GM23338 (cell line): ENCODE measurements at regions not wholly inside any gene's neighbourhood (a gene's known extent, or its start where the extent isn't known, plus 50 kb on each side); places are given as distances from the start of the nearest gene placed in this dataset.

Experiments used
- CREB1 ChIP-seq: fragments of 250-450 bp; sonication (Bioruptor Pico); IDR thresholded peaks from 2 replicates; pipeline ENCODE4 v1.5.0; 2020; ENCODE audit warnings: low read depth, mild to moderate bottlenecking, moderate library complexity
- CTCF ChIP-seq, 2 experiments: fragments of 200-600 bp in 1 of 2; sonication (generic) in 1 of 2; conservative IDR thresholded peaks; 2 replicates each; pipeline versions ENCODE4 v1.5.1 to v1.6.1; 2016 to 2017; ENCODE audit warnings: antibody characterized with exemption in 2 of 2, low read depth in 2 of 2, mild to moderate bottlenecking in 2 of 2, moderate library complexity in 1 of 2
- EZH2 ChIP-seq: fragments of 200-600 bp; sonication (generic); IDR thresholded peaks from one replicate; pipeline ENCODE4 v1.8.0; 2017; ENCODE audit warnings: antibody characterized with exemption, mild to moderate bottlenecking, low read depth; ENCODE audit not compliant: unreplicated experiment
- EZH2phosphoT487 ChIP-seq: fragments of 200-600 bp; sonication (generic); IDR thresholded peaks from one replicate; pipeline ENCODE4 v1.8.1; 2018; ENCODE audit warnings: antibody characterized with exemption; ENCODE audit not compliant: unreplicated experiment
- JUNB ChIP-seq: IDR thresholded peaks from one replicate; pipeline ENCODE4 v1.6.1; 2016; ENCODE audit warnings: antibody characterized with exemption; ENCODE audit not compliant: unreplicated experiment
- NANOG ChIP-seq: IDR thresholded peaks from 2 replicates; pipeline ENCODE4 v1.6.1; 2016; ENCODE audit warnings: antibody characterized with exemption, borderline replicate concordance
- POLR2AphosphoS5 ChIP-seq: IDR thresholded peaks from 2 replicates; pipeline ENCODE4 v1.6.1; 2016; ENCODE audit warnings: antibody characterized with exemption, low read depth
- ZNF114 ChIP-seq: fragments of 250-450 bp; sonication (Bioruptor Pico); IDR thresholded peaks from 2 replicates; pipeline ENCODE4 v1.5.0; 2020; ENCODE audit warnings: mild to moderate bottlenecking, moderate library complexity
- ZNF331 ChIP-seq: fragments of 250-450 bp; sonication (Bioruptor Pico); IDR thresholded peaks from 2 replicates; pipeline ENCODE4 v1.5.0; 2020; ENCODE audit warnings: low read depth, mild to moderate bottlenecking, moderate library complexity
- TF ChIP-seq, protein P1 (sequence below): IDR thresholded peaks from 2 replicates; pipeline ENCODE4 v1.6.1; 2016; ENCODE audit warnings: antibody characterized with exemption
- TF ChIP-seq, protein P2 (sequence below): IDR thresholded peaks from one replicate; pipeline ENCODE4 v1.6.1; 2018; ENCODE audit warnings: antibody characterized with exemption; ENCODE audit not compliant: unreplicated experiment

GRCh38 chr2:207258263-207258991 is 92.7 kb upstream of the KLF7 start:
- TF ChIP-seq CTCF (conservative IDR thresholded peaks at IDR 0.05; ENCODE audit: low read depth in 2 of 2) (no peak), POLR2AphosphoS5 (no peak), EZH2 (no peak), EZH2phosphoT487 (no peak), ZNF114 (CRISPR knock-in tag) (no peak), NANOG (no peak), CREB1 (CRISPR knock-in tag) (no peak), JUNB (no peak), ZNF331 (CRISPR knock-in tag) (no peak)
- TF ChIP-seq, protein P1, sequence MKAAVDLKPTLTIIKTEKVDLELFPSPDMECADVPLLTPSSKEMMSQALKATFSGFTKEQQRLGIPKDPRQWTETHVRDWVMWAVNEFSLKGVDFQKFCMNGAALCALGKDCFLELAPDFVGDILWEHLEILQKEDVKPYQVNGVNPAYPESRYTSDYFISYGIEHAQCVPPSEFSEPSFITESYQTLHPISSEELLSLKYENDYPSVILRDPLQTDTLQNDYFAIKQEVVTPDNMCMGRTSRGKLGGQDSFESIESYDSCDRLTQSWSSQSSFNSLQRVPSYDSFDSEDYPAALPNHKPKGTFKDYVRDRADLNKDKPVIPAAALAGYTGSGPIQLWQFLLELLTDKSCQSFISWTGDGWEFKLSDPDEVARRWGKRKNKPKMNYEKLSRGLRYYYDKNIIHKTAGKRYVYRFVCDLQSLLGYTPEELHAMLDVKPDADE: no peak
- TF ChIP-seq, protein P2, sequence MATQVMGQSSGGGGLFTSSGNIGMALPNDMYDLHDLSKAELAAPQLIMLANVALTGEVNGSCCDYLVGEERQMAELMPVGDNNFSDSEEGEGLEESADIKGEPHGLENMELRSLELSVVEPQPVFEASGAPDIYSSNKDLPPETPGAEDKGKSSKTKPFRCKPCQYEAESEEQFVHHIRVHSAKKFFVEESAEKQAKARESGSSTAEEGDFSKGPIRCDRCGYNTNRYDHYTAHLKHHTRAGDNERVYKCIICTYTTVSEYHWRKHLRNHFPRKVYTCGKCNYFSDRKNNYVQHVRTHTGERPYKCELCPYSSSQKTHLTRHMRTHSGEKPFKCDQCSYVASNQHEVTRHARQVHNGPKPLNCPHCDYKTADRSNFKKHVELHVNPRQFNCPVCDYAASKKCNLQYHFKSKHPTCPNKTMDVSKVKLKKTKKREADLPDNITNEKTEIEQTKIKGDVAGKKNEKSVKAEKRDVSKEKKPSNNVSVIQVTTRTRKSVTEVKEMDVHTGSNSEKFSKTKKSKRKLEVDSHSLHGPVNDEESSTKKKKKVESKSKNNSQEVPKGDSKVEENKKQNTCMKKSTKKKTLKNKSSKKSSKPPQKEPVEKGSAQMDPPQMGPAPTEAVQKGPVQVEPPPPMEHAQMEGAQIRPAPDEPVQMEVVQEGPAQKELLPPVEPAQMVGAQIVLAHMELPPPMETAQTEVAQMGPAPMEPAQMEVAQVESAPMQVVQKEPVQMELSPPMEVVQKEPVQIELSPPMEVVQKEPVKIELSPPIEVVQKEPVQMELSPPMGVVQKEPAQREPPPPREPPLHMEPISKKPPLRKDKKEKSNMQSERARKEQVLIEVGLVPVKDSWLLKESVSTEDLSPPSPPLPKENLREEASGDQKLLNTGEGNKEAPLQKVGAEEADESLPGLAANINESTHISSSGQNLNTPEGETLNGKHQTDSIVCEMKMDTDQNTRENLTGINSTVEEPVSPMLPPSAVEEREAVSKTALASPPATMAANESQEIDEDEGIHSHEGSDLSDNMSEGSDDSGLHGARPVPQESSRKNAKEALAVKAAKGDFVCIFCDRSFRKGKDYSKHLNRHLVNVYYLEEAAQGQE: no peak
